SK-N-SH (cell line): ENCODE measurements at regions not wholly inside any gene's neighbourhood (a gene's known extent, or its start where the extent isn't known, plus 50 kb on each side); places are given as distances from the start of the nearest gene placed in this dataset.

ENCODE experiments used
- CTCF ChIA-PET: fragments of 300-600, 350-600 bp; formaldehyde crosslinking; extraction: SDS; loops from one replicate; lab custom pipeline; 2021; lab: Yijun Ruan, JAX
- POLR2A ChIA-PET: fragments of 350-600 bp; sonication (Branson Sonifier 250); formaldehyde crosslinking; extraction: SDS; loops from one replicate; lab custom pipeline; 2020; ENCODE audit warnings: antibody characterized with exemption, inconsistent platforms; lab: Yijun Ruan, JAX
- DNase-seq: peaks from one replicate; pipeline ENCODE4 v3.0.0; 2012
- H2AFZ ChIP-seq: fragments of 200-600 bp; sonication (generic); 2 replicates; pipeline ENCODE4 v1.8.1; 2016; ENCODE audit warnings: antibody characterized with exemption, mild to moderate bottlenecking, low read depth
- H3F3A ChIP-seq: fragments of 200-600 bp; sonication (generic); replicated peaks from 2 replicates; pipeline ENCODE3; 2016; ENCODE audit warnings: antibody characterized with exemption, mild to moderate bottlenecking; ENCODE audit not compliant: insufficient read depth
- H3K27ac ChIP-seq, 2 experiments: fragments of 200-500 bp in 1 of 2; fragments of 200-600 bp in 1 of 2; sonication (Bioruptor generic) in 1 of 2; sonication (generic), shearing (Covaris generic) in 1 of 2; 2 replicates each; pipeline versions ENCODE4 v1.5.1 to v1.6.1; 2014 to 2016; ENCODE audit warnings: low read depth in 2 of 2, inconsistent platforms in 1 of 2, low read length in 1 of 2, mild to moderate bottlenecking in 1 of 2, mixed read lengths in 1 of 2
- H3K27me3 ChIP-seq: fragments of 200-600 bp; sonication (generic), shearing (Covaris generic); 2 replicates; pipeline ENCODE4 v1.6.1; 2016; ENCODE audit warnings: mixed run types; ENCODE audit not compliant: insufficient read depth
- H3K36me3 ChIP-seq, 2 experiments: fragments of 200-500 bp in 1 of 2; fragments of 200-600 bp in 1 of 2; sonication (Bioruptor generic) in 1 of 2; sonication (generic) in 1 of 2; replicated peaks in 1 of 2; 2 replicates each; pipeline versions ENCODE3 to v1.5.1; 2014 to 2016; ENCODE audit warnings: low read length in 1 of 2, mild to moderate bottlenecking in 1 of 2; ENCODE audit not compliant: insufficient read depth in 2 of 2, control insufficient read depth in 1 of 2
- H3K4me1 ChIP-seq, 2 experiments: fragments of 200-500 bp in 1 of 2; fragments of 200-600 bp in 1 of 2; sonication (Bioruptor generic) in 1 of 2; sonication (generic), shearing (Covaris generic) in 1 of 2; 2 replicates each; pipeline versions ENCODE4 v1.5.1 to v1.6.1; 2014 to 2016; ENCODE audit warnings: low read depth in 1 of 2, low read length in 1 of 2, mixed run types in 1 of 2; ENCODE audit not compliant: insufficient read depth in 2 of 2, control insufficient read depth in 1 of 2
- H3K4me2 ChIP-seq: fragments of 200-600 bp; sonication (generic), shearing (Covaris generic); 2 replicates; pipeline ENCODE4 v1.6.1; 2017; ENCODE audit warnings: mixed run types
- H3K4me3 ChIP-seq, 2 experiments: fragments of 200-500 bp in 1 of 2; fragments of 200-600 bp in 1 of 2; sonication (Bioruptor generic) in 1 of 2; sonication (generic), shearing (Covaris generic) in 1 of 2; 2 replicates each; pipeline versions ENCODE4 v1.5.1 to v1.8.1; 2014 to 2016; ENCODE audit warnings: low read depth in 2 of 2, inconsistent platforms in 1 of 2, low read length in 1 of 2, mild to moderate bottlenecking in 1 of 2, mixed read lengths in 1 of 2, moderate library complexity in 1 of 2
- H3K79me2 ChIP-seq: fragments of 200-600 bp; sonication (generic); 2 replicates; pipeline ENCODE4 v1.8.1; 2017; ENCODE audit warnings: mild to moderate bottlenecking; ENCODE audit not compliant: insufficient read depth
- H3K9ac ChIP-seq: fragments of 200-600 bp; sonication (generic); 2 replicates; pipeline ENCODE4 v1.6.1; 2017; ENCODE audit warnings: mixed run types
- H3K9me2 ChIP-seq: fragments of 200-600 bp; sonication (generic); 2 replicates; pipeline ENCODE4 v1.6.1; 2017; ENCODE audit warnings: mixed run types
- H3K9me3 ChIP-seq: fragments of 200-600 bp; sonication (generic); 2 replicates; pipeline ENCODE4 v1.6.1; 2017; ENCODE audit warnings: mixed run types, mild to moderate bottlenecking, moderate library complexity
- H4K20me1 ChIP-seq: fragments of 200-600 bp; sonication (generic); 2 replicates; pipeline ENCODE4 v1.6.1; 2017; ENCODE audit warnings: mild to moderate bottlenecking, mixed run types; ENCODE audit not compliant: insufficient read depth
- CHD2 ChIP-seq: fragments of 150-350 bp; IDR thresholded peaks from 2 replicates; pipeline ENCODE4 v1.6.1; 2018; ENCODE audit warnings: low read length; ENCODE audit not compliant: partially characterized antibody
- CTCF ChIP-seq: fragments of 200-600 bp; sonication (generic); IDR thresholded peaks from 2 replicates; pipeline ENCODE4 v1.6.1; 2017; ENCODE audit warnings: antibody characterized with exemption, mild to moderate bottlenecking, moderate library complexity
- EZH2phosphoT487 ChIP-seq: fragments of 200-600 bp; sonication (generic); IDR thresholded peaks from 2 replicates; pipeline ENCODE4 v1.6.1; 2017; ENCODE audit warnings: low read depth, mixed run types, mild to moderate bottlenecking, antibody characterized with exemption, moderate library complexity, borderline replicate concordance
- MAX ChIP-seq: IDR thresholded peaks from 2 replicates; pipeline ENCODE4 v1.4.0; 2012; ENCODE audit warnings: low read depth
- MEF2A ChIP-seq: IDR thresholded peaks from 2 replicates; pipeline ENCODE4 v1.4.0; 2012; ENCODE audit warnings: low read depth, borderline replicate concordance
- MXI1 ChIP-seq: IDR thresholded peaks from 2 replicates; pipeline ENCODE4 v1.6.1; 2012; ENCODE audit warnings: mild to moderate bottlenecking, low read depth, low read length, improper control_type of control experiment
- RAD21 ChIP-seq: IDR thresholded peaks from 2 replicates; pipeline ENCODE4 v1.6.1; 2012; ENCODE audit warnings: mild to moderate bottlenecking, low read length
- SIN3A ChIP-seq: IDR thresholded peaks from 2 replicates; pipeline ENCODE4 v1.6.1; 2012; ENCODE audit warnings: low read depth, mild to moderate bottlenecking, low read length, moderate library complexity, borderline replicate concordance
- SMC3 ChIP-seq: IDR thresholded peaks from 2 replicates; pipeline ENCODE4 v1.6.1; 2012; ENCODE audit warnings: low read depth, low read length, improper control_type of control experiment
- TAF1 ChIP-seq: IDR thresholded peaks from 2 replicates; pipeline ENCODE4 v1.6.1; 2012; ENCODE audit warnings: low read depth, mild to moderate bottlenecking, low read length, moderate library complexity, borderline replicate concordance
- TEAD4 ChIP-seq: IDR thresholded peaks from 2 replicates; pipeline ENCODE4 v1.4.0; 2012; ENCODE audit warnings: mild to moderate bottlenecking, borderline replicate concordance; ENCODE audit not compliant: insufficient read depth
- USF1 ChIP-seq: IDR thresholded peaks from 2 replicates; pipeline ENCODE4 v1.4.0; 2012; ENCODE audit warnings: low read depth, borderline replicate concordance
- YY1 ChIP-seq: IDR thresholded peaks from 2 replicates; pipeline ENCODE4 v1.4.0; 2012; ENCODE audit warnings: low read depth, mild to moderate bottlenecking
- ZBTB33 ChIP-seq: IDR thresholded peaks from 2 replicates; pipeline ENCODE4 v1.4.0; 2012; ENCODE audit warnings: low read depth, borderline replicate concordance
- TF ChIP-seq, protein P1 (sequence below): fragments of 150-350 bp; IDR thresholded peaks from 2 replicates; pipeline ENCODE4 v1.6.1; 2017; ENCODE audit warnings: antibody characterized with exemption, low read length, low read depth, borderline replicate concordance
- TF ChIP-seq, protein P2 (sequence below): fragments of 150-350 bp; IDR thresholded peaks from 2 replicates; pipeline ENCODE4 v1.6.1; 2016; ENCODE audit warnings: mild to moderate bottlenecking, low read depth, low read length

DNA sequence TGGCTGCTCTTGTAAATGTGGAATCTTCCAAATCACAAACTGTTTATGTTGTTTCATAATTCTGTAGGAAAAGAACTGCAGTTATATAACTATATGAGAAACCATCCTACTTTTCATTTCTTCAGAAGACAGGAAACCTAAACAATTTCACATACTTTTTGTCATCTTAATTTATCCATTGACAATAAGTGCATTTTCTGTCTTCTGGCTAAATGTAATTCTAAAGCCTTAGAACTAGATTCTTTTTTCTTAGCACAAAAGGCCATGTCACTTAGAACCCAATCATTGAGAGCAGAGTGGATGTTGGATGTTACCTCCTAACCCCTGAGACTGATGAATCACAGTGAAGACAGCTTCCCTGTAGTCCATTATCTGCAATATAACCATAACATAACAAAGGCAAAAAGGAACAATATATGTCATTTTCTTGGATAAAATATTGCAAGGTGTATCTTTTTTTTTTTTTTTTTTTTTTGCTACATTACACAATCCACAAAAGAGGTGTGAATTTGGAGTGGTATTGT, 410.2 kb upstream of the PRMT6 start:
- Histone ChIP-seq H4K20me1 (no peaks in the 10 kb centered on the region), H3K9me2 (no peaks in the 10 kb centered on the region), H3F3A (no peaks in the 10 kb centered on the region), H2AFZ (no peak overlapping the region), H3K36me3 (no peaks in the 10 kb centered on the region), H3K27ac (no peak overlapping the region), H3K79me2 (no peaks in the 10 kb centered on the region), H3K4me3 (no peak overlapping the region), H3K4me2 (no peak overlapping the region), H3K4me1 (no peaks in the 10 kb centered on the region; a peak in 1 of 4 replicates), H3K9ac (no peak overlapping the region), H3K9me3 (peaks cover 4% of the 10 kb centered on the region; the same call in 1 of the 2 replicates), H3K27me3 (no peaks in the 10 kb centered on the region)
- ChIA-PET CTCF (no interaction called here), POLR2A (no interaction called here)
- DNase-seq = no peak
- TF ChIP-seq EZH2phosphoT487 (no peak), RAD21 (no peak), TEAD4 (no peak), USF1 (no peak), CHD2 (no peak), TAF1 (no peak), MAX (no peak), SMC3 (no peak), CTCF (no peak), MEF2A (no peak), YY1 (no peak), ZBTB33 (no peak), MXI1 (no peak), SIN3A (no peak)
- TF ChIP-seq, protein P1, sequence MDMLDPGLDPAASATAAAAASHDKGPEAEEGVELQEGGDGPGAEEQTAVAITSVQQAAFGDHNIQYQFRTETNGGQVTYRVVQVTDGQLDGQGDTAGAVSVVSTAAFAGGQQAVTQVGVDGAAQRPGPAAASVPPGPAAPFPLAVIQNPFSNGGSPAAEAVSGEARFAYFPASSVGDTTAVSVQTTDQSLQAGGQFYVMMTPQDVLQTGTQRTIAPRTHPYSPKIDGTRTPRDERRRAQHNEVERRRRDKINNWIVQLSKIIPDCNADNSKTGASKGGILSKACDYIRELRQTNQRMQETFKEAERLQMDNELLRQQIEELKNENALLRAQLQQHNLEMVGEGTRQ = no peak
- TF ChIP-seq, protein P2, sequence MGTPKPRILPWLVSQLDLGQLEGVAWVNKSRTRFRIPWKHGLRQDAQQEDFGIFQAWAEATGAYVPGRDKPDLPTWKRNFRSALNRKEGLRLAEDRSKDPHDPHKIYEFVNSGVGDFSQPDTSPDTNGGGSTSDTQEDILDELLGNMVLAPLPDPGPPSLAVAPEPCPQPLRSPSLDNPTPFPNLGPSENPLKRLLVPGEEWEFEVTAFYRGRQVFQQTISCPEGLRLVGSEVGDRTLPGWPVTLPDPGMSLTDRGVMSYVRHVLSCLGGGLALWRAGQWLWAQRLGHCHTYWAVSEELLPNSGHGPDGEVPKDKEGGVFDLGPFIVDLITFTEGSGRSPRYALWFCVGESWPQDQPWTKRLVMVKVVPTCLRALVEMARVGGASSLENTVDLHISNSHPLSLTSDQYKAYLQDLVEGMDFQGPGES = no peak
